Fibroblast of lung (primary cell): ENCODE measurements at regions not wholly inside any gene's neighbourhood (a gene's known extent, or its start where the extent isn't known, plus 50 kb on each side); places are given as distances from the start of the nearest gene placed in this dataset.

Experiments used
- DNase-seq, 2 donors: peaks; one replicate each; pipeline versions ENCODE4 v3.0.0 to v3.0.0-alpha.2; 2010; ENCODE audit warnings: low read depth in 2 of 2
- H2AFZ ChIP-seq: 2 replicates; pipeline ENCODE4 v1.5.1; 2012; ENCODE audit warnings: low read length, control low read depth, inconsistent platforms
- H3K27ac ChIP-seq: 2 replicates; pipeline ENCODE4 v1.5.1; 2011; ENCODE audit warnings: low read length, control low read depth; ENCODE audit not compliant: insufficient read depth
- H3K27me3 ChIP-seq: 2 replicates; pipeline ENCODE4 v1.5.1; 2011; ENCODE audit warnings: mild to moderate bottlenecking, low read length; ENCODE audit not compliant: control insufficient read depth, insufficient read depth
- H3K36me3 ChIP-seq: 2 replicates; pipeline ENCODE4 v1.5.1; 2011; ENCODE audit warnings: low read length; ENCODE audit not compliant: control insufficient read depth, insufficient read depth
- H3K4me1 ChIP-seq: 2 replicates; pipeline ENCODE4 v1.5.1; 2011; ENCODE audit warnings: low read length; ENCODE audit not compliant: control insufficient read depth, insufficient read depth; ENCODE audit errors: extremely low read depth
- H3K4me2 ChIP-seq: 2 replicates; pipeline ENCODE4 v1.5.1; 2011; ENCODE audit warnings: low read length, control low read depth; ENCODE audit not compliant: insufficient read depth; ENCODE audit errors: extremely low read depth
- H3K4me3 ChIP-seq, 4 experiments: fragments of 200-600 bp in 1 of 4; sonication (generic) in 1 of 4; replicated peaks in 1 of 4; 2 replicates each; pipeline ENCODE4 v1.5.1; 2011 to 2016; ENCODE audit warnings: low read length in 4 of 4, low read depth in 3 of 4, mild to moderate bottlenecking in 3 of 4, control low read depth in 2 of 4, inconsistent platforms in 1 of 4, mixed read lengths in 1 of 4; ENCODE audit not compliant: insufficient read depth in 1 of 4; ENCODE audit errors: control extremely low read depth in 1 of 4
- H3K79me2 ChIP-seq: 2 replicates; pipeline ENCODE4 v1.5.1; 2012; ENCODE audit warnings: mild to moderate bottlenecking, low read length, inconsistent platforms; ENCODE audit not compliant: control insufficient read depth, insufficient read depth
- H3K9ac ChIP-seq: 2 replicates; pipeline ENCODE4 v1.5.1; 2011; ENCODE audit warnings: mild to moderate bottlenecking, low read length, control low read depth; ENCODE audit not compliant: insufficient read depth
- H3K9me3 ChIP-seq: 2 replicates; pipeline ENCODE4 v1.5.1; 2012; ENCODE audit warnings: low read depth, low read length; ENCODE audit not compliant: control insufficient read depth, insufficient read depth
- H4K20me1 ChIP-seq: 2 replicates; pipeline ENCODE4 v1.5.1; 2011; ENCODE audit warnings: low read length; ENCODE audit not compliant: control insufficient read depth, insufficient read depth; ENCODE audit errors: extremely low read depth
- EZH2 ChIP-seq: IDR thresholded peaks from 2 replicates; pipeline ENCODE4 v1.5.1; 2012; ENCODE audit warnings: low read length, control low read depth, mild to moderate bottlenecking; ENCODE audit errors: missing control alignments
- TF ChIP-seq, protein P1 (sequence below), 2 donors: IDR thresholded peaks in 1 of 2; conservative IDR thresholded peaks in 1 of 2; 1 replicate in 1 of 2; 2 replicates in 1 of 2; pipeline ENCODE4 v1.5.1; 2011 to 2012; ENCODE audit warnings: low read length in 2 of 2, control low read depth in 1 of 2, inconsistent platforms in 1 of 2, low read depth in 1 of 2, mild to moderate bottlenecking in 1 of 2

DNA sequence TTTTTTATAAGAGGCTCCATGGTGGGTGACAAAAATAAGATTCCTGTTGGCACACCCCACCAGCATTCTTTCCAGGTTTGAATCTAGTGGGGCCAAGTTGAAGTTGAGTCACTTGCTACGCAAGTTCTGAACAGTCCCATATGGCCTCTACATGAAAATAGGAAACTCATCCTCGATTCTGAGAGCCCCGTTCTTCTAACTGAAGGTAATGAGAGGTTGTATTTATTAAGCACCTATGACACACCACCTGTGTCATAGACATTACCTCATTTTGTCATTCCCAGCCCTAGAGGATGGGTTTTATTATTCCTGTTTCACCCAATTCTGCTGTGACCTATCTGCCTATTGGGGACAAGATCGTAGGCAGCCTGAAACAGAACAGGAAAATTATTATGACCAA, 131.7 kb downstream of the ACTL7B start:
- no peak overlapping the region for H3K9ac ChIP-seq
- H3K4me3 ChIP-seq = no peak overlapping the region
- no peaks in the 10 kb centered on the region for H3K27me3 ChIP-seq

DNA sequence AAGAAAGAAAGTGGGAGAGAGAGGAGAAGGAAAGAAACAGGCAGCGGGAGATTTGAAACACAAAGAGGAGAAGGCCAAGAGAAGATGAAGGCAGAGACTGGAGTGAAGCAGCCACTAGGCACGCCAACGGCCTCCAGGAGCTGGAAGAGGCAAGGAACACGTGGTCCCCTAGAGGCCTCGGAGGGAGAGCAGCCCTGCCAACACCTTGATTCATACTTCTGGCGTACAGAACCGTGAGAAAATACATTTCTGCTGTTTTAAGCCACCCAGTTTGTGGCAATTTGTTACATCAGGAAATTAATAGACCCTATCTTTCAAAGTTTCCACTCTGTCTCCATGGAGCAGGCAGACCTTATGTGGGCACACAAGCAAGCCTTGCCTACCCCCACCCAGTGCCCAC, 133.4 kb downstream of the ACTL7B start:
- Histone ChIP-seq H3K27ac (no peak overlapping the region), H3K9ac (no peak overlapping the region), H3K27me3 (no peaks in the 10 kb centered on the region), H3K79me2 (no peaks in the 10 kb centered on the region), H3K4me1 (no peaks in the 10 kb centered on the region), H3K36me3 (no peaks in the 10 kb centered on the region), H4K20me1 (no peaks in the 10 kb centered on the region), H3K4me3 (no peak overlapping the region), H3K9me3 (no peaks in the 10 kb centered on the region), H2AFZ (no peak overlapping the region), H3K4me2 (no peak overlapping the region)
- TF ChIP-seq, protein P1, sequence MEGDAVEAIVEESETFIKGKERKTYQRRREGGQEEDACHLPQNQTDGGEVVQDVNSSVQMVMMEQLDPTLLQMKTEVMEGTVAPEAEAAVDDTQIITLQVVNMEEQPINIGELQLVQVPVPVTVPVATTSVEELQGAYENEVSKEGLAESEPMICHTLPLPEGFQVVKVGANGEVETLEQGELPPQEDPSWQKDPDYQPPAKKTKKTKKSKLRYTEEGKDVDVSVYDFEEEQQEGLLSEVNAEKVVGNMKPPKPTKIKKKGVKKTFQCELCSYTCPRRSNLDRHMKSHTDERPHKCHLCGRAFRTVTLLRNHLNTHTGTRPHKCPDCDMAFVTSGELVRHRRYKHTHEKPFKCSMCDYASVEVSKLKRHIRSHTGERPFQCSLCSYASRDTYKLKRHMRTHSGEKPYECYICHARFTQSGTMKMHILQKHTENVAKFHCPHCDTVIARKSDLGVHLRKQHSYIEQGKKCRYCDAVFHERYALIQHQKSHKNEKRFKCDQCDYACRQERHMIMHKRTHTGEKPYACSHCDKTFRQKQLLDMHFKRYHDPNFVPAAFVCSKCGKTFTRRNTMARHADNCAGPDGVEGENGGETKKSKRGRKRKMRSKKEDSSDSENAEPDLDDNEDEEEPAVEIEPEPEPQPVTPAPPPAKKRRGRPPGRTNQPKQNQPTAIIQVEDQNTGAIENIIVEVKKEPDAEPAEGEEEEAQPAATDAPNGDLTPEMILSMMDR (conservative IDR thresholded peaks at IDR 0.05 in 1 of 2, IDR thresholded peaks at IDR 0.05 in 1 of 2; ENCODE audit: low read depth in 1 of 2, low read length in 2 of 2) = no peak
- no peak for TF ChIP-seq EZH2
- DNase-seq = no peak

More for the DNA sequence above, 131.7 kb downstream of the ACTL7B start:
- H3K4me2 ChIP-seq = no peak overlapping the region
- no peaks in the 10 kb centered on the region for H4K20me1 ChIP-seq
- TF ChIP-seq EZH2 = no peak
- TF ChIP-seq, protein P1 (conservative IDR thresholded peaks at IDR 0.05 in 1 of 2, IDR thresholded peaks at IDR 0.05 in 1 of 2; ENCODE audit: low read depth in 1 of 2, low read length in 2 of 2) = no peak
- no peaks in the 10 kb centered on the region for H3K79me2 ChIP-seq
- no peak for DNase-seq
- no peak overlapping the region for H2AFZ ChIP-seq
- H3K36me3 ChIP-seq = no peaks in the 10 kb centered on the region
- no peak overlapping the region for H3K27ac ChIP-seq
- H3K9me3 ChIP-seq = no peaks in the 10 kb centered on the region
- H3K4me1 ChIP-seq = no peaks in the 10 kb centered on the region

DNA sequence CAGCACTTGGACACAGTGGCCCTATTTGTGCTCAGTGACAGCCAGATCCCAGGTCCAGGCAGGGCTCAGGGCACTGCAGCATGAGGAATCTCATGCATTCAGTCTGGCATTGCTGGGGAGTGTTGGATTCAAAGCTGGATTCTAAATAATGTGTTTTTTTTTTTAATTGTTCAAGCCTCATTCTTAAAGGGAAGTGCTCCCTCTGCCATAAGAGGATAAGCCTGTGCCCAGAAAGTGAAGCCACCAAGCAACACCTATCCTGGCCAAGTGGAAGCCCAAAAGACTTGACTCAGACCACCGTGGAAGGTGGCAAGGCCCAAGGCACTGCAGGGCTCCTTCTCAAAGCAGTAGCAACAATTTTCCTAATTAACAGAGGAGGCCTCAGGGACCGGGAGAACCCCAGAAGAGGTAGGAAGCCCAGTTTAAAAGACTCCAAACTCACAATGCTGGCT, 135.6 kb downstream of the ACTL7B start:
- no peak overlapping the region for H3K9ac ChIP-seq
- no peak overlapping the region for H3K4me2 ChIP-seq
- TF ChIP-seq EZH2 = no peak
- TF ChIP-seq, protein P1 (conservative IDR thresholded peaks at IDR 0.05 in 1 of 2, IDR thresholded peaks at IDR 0.05 in 1 of 2; ENCODE audit: low read depth in 1 of 2, low read length in 2 of 2) = no peak
- H3K4me3 ChIP-seq = no peak overlapping the region
- H3K9me3 ChIP-seq = no peaks in the 10 kb centered on the region
- no peak overlapping the region for H2AFZ ChIP-seq
- no peaks in the 10 kb centered on the region for H4K20me1 ChIP-seq
- no peaks in the 10 kb centered on the region for H3K79me2 ChIP-seq
- H3K4me1 ChIP-seq = no peaks in the 10 kb centered on the region
- no peaks in the 10 kb centered on the region for H3K36me3 ChIP-seq
- no peak overlapping the region for H3K27ac ChIP-seq
- no peak for DNase-seq
- no peaks in the 10 kb centered on the region for H3K27me3 ChIP-seq
